HG03520 (cell line): ENCODE measurements at regions not wholly inside any gene's neighbourhood (a gene's known extent, or its start where the extent isn't known, plus 50 kb on each side); places are given as distances from the start of the nearest gene placed in this dataset.

ENCODE experiments used
- ATAC-seq: cut with Tn5 transposase; IDR thresholded peaks from one replicate; pipeline ENCODE4 v1.9.1; 2021; ENCODE audit warnings: mild to moderate bottlenecking, moderate library complexity; ENCODE audit not compliant: unreplicated experiment

GRCh38 chr6:143621876-143622605 is 55.7 kb upstream of the PHACTR2 start:
- no peak for ATAC-seq

GRCh38 chr6:143621159-143621873 is 56.4 kb upstream of the PHACTR2 start:
- ATAC-seq = no peak

DNA sequence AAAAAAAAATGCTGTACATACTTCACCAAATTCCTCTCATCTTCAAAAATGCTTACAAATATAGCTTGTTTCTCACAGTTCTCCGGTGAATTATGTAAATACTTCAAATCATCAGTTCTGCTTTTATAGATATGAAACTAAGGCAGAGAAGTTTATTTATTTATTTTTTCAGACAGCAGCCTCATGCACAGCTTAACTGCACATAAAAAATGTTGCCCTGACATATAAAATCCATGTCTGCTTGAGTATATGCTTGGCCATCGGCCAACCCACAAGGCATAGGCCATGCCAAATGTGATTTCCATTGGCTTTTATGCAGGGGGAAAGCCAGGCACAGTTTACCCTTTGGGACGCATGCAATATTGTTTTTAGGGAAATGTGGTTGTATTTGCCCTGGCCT is 57.3 kb upstream of the PHACTR2 start:
- ATAC-seq = no peak

- no peak for ATAC-seq
Observed at GRCh38 chr6:143619824-143620401, 57.9 kb upstream of the PHACTR2 start.

GRCh38 chr6:143616741-143617140 is 61.0 kb upstream of the PHACTR2 start:
- ATAC-seq = no peak

GRCh38 chr6:143615785-143616184 is 62.0 kb upstream of the PHACTR2 start:
- no peak for ATAC-seq

DNA sequence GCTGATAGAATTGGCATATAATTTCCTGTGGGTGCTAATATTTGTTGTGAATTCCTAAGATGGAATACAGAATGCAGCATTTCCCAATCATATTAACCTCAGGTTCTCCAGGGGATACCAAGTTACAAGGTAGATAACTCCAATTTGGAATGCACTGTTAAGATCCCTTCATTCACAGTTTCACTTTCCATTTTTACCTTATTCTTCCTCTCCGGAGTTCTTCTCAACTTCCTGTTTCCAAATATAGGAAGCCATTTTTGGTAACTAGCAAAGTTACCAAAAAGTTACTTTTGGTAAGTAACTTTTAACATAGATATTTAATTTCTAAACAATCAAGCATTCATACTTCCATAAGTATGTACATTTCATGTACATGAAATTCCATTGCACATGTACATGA is 63.5 kb upstream of the PHACTR2 start:
- ATAC-seq = no peak

DNA sequence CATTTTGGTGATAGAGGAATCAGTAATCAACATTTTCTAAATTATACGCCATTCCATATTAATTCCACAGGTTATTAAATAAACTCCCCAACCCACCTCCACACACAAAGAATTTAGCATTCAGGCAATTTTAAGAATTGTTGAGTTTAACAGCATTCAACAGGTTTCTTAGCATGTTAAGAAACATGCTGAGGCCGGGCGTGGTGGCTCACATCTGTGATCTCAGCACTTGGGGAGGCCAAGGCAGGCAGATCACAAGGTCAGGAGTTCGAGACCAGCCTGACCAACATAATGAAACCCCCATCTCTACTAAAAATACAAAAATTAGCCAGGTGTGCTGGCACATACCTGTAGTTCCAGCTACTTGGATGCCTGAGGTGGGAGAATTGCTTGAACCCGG is 64.0 kb upstream of the PHACTR2 start:
- no peak for ATAC-seq

DNA sequence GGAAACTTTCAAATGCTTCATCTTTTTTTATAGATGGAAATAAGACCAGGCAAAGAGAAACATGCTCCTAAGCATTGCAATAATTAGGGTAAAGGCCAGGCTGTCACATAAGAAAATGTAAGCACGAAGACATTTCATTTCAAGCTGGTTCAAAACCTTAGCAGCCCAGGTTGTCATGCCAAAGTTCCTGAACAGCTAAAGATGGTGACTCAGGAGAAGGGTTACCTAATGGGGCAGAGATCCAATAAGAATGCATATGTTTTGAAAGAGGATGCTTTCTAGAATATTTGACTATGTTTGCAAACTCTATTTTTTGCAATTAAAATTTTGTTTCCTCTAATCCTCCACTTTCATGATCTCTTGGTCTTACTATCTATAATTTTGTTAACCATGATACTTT is 65.6 kb upstream of the PHACTR2 start:
- ATAC-seq = no peak

DNA sequence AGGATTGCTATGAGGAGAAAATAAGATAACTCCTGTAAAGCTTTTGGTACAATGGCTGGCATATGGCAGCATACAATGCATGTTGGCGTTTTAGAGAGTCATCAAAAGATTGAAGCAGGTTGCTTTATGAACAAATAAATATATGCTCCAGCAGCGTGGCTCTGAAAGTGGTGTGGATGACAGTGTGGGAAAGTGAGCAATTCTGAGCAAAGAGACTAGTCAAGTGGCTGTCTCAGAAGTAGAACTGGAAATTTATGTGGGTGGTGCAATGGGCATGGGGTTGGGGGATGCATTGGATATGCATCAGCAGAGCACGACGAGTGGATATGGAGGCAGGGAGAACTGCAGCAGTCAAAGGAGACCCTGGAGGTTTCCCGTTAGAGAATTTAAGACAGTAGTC is 66.2 kb upstream of the PHACTR2 start:
- no peak for ATAC-seq

- ATAC-seq = no peak
Observed at GRCh38 chr6:143609972-143610371, 67.8 kb upstream of the PHACTR2 start.

GRCh38 chr6:143609501-143609900 is 68.3 kb upstream of the PHACTR2 start:
- ATAC-seq = no peak

- no peak for ATAC-seq
Observed at GRCh38 chr6:143608906-143609305, 68.9 kb upstream of the PHACTR2 start.

GRCh38 chr6:143607974-143608373 is 69.8 kb upstream of the PHACTR2 start:
- ATAC-seq = no peak

- ATAC-seq = no peak
Observed at GRCh38 chr6:143607168-143607567, 70.6 kb upstream of the PHACTR2 start.

DNA sequence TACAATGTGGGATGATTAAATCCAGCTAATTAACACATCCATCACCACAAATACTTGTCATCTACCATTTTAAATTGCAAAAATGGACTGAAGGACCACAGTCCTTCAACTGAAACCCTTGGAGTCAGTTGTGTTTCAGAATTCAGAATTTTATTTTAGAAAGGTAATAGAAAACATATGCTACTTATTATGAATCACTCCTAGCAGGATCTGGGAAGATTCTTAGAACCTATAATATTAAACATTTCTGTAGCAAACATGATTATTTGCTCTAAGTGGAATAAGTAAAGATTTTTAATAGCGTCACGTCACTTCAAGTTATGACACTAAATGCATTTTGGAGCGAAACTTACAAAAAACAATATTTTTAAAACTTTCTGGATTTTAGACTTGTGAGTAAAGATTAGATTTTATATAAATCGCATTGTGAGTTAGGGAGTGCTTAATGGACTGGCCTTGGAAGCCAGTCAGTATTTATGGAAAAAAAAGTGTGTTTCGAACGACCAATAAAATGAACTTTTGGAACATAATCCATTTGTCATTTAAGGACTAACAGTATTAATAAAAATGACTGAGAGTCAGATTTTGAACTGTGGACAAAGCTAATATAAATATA is 71.8 kb upstream of the PHACTR2 start:
- no peak for ATAC-seq

GRCh38 chr6:143603455-143603854 is 74.3 kb upstream of the PHACTR2 start:
- ATAC-seq = no peak

DNA sequence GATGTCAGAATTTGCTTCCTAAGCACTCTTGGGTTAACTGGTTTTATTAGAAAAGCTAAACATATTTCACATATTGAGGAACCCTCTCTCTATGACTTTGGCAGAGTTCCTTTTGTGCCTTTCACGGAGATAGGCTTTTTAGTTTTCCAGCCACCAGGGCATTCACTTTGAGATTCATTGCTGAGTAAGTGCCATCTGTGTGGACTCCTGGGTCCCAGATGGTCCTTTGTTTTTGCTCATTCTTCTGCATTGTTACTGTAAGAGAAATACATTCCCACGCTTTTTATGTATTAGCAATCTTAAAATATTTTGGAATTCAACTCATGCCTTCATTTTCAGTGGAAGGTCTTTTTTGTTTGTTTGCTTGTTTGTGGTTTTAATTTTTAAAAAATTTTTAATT is 76.3 kb upstream of the PHACTR2 start:
- ATAC-seq = no peak

DNA sequence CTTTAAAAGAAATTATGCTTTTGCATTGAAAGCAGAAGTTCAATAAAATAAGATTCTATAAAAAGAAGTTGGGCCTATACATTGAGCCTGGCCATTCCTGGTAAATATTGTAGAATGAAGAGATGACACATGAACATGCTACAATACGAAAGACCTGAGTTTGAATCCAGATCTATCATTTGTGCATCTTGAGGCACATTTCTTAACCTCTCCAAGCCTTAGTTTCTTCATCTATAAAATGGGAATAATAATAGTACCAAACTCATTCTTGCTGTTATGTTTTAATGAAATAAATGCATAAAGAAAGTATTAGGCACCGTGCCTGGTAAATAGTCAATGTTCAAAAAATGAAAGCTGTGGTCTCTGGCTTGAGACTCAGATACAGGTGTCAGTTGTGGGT is 76.9 kb upstream of the PHACTR2 start:
- no peak for ATAC-seq

DNA sequence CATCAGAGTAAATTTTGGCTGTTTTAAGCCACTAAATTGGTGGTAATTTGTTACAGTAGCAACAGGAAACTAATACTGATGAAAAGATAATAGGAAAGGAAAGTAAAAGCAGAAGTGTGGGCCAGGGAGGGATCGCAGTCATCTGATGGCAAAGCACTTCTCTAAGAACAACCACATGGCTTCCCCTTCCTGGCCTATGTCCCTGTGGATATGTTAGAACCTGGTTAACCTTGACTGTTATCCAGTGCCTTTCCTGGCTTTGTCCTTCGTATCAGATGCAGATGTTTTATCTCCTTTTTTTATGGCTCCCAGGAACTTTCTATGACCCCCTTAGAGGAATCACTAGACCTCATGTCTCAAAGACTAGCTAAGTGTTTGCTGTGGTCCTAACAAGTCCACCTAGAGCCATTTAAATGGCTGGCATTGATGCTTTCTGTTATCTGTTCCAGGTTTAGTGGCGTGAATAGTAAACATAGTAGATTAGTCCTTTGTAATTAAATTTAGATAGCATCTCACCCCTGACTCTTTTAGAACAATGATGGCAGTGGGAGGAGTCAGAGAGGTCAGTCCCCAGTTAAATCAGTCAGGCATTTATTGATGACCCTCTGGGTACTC is 79.2 kb upstream of the PHACTR2 start:
- ATAC-seq = peak; percentile 55

DNA sequence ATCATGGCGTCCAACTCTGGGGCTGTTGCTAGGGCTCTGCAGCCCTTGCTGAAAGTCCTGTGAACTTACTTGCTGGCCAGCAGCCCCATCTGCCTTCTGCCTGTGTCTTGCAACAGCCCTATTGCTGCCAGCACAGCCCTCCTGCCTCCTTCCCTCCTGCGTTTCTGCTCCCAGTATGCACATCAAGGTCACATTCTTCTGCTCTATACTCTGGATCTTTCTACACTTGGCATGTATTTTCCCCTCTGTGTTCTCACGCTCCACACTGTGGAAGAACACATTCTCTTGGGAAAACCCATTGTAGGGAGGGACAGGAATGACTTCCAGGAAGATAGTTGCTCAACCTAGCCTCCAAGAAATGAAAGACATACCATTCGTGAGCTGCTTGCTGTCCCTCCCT is 80.9 kb upstream of the PHACTR2 start:
- no peak for ATAC-seq
